22Rv1 (cell line): ENCODE measurements at regions not wholly inside any gene's neighbourhood (a gene's known extent, or its start where the extent isn't known, plus 50 kb on each side); places are given as distances from the start of the nearest gene placed in this dataset.

ENCODE experiments used
- ZFX ChIP-seq: fragments of 450-650 bp; IDR thresholded peaks from 2 replicates; pipeline ENCODE4 v1.6.1; 2017; ENCODE audit warnings: antibody characterized with exemption, borderline replicate concordance
- TF ChIP-seq, protein P1 (sequence below): fragments of 450-650 bp; IDR thresholded peaks from 2 replicates; pipeline ENCODE4 v1.5.1; 2017; ENCODE audit warnings: mild to moderate bottlenecking

GRCh38 chr6:154582696-154583095 lies 72.2 kb upstream of the CNKSR3 start:
- TF ChIP-seq, protein P1, sequence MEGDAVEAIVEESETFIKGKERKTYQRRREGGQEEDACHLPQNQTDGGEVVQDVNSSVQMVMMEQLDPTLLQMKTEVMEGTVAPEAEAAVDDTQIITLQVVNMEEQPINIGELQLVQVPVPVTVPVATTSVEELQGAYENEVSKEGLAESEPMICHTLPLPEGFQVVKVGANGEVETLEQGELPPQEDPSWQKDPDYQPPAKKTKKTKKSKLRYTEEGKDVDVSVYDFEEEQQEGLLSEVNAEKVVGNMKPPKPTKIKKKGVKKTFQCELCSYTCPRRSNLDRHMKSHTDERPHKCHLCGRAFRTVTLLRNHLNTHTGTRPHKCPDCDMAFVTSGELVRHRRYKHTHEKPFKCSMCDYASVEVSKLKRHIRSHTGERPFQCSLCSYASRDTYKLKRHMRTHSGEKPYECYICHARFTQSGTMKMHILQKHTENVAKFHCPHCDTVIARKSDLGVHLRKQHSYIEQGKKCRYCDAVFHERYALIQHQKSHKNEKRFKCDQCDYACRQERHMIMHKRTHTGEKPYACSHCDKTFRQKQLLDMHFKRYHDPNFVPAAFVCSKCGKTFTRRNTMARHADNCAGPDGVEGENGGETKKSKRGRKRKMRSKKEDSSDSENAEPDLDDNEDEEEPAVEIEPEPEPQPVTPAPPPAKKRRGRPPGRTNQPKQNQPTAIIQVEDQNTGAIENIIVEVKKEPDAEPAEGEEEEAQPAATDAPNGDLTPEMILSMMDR: no peak
- no peak for TF ChIP-seq ZFX
